ENCODE measurements at regions not wholly inside any gene's neighbourhood (a gene's known extent, or its start where the extent isn't known, plus 50 kb on each side); places are given as distances from the start of the nearest gene placed in this dataset.

- no peak for ATAC-seq
- DNase-seq, result no peak
Observed at GRCh38 chr20:48463916-48464315, 363.9 kb downstream of the PREX1 start.

- no peak for DNase-seq
- ATAC-seq, result no peak
Observed at GRCh38 chr20:48463096-48463720, 364.6 kb downstream of the PREX1 start.

- no peak for DNase-seq
- ATAC-seq, result no peak
Observed at GRCh38 chr20:48461735-48462119, 366.1 kb downstream of the PREX1 start.

- DNase-seq (no peak), ATAC-seq (no peak)
Observed at GRCh38 chr20:48461091-48461734, 366.6 kb downstream of the PREX1 start.

GRCh38 chr20:48460681-48461080, 367.1 kb downstream of the PREX1 start:
- no peak for ATAC-seq
- DNase-seq, result no peak

- ATAC-seq (no peak), DNase-seq (no peak)
Observed at GRCh38 chr20:48459722-48460395, 367.9 kb downstream of the PREX1 start.

- DNase-seq (no peak), ATAC-seq (no peak)
Observed at GRCh38 chr20:48458601-48459385, 369.0 kb downstream of the PREX1 start.

GRCh38 chr20:48458003-48458377, 369.8 kb downstream of the PREX1 start:
- no peak for ATAC-seq

GRCh38 chr20:48457193-48458002, 370.4 kb downstream of the PREX1 start:
- ATAC-seq (no peak), DNase-seq (no peak)

More at GRCh38 chr20:48458003-48458377, 369.8 kb downstream of the PREX1 start:
- DNase-seq, result no peak

- DNase-seq (no peak), ATAC-seq (no peak)
Observed at GRCh38 chr20:48456366-48457192, 371.2 kb downstream of the PREX1 start.

- DNase-seq (no peak), ATAC-seq (no peak)
Observed at GRCh38 chr20:48455651-48456365, 372.0 kb downstream of the PREX1 start.

GRCh38 chr20:48454671-48455490, 372.9 kb downstream of the PREX1 start:
- ATAC-seq (no peak), DNase-seq (no peak)

GRCh38 chr20:48453477-48454093, 374.2 kb downstream of the PREX1 start:
- ATAC-seq (no peak), DNase-seq (no peak)

- no peak for ATAC-seq
- DNase-seq, result no peak
Observed at GRCh38 chr20:48451401-48451800, 376.4 kb downstream of the PREX1 start.

GRCh38 chr20:48448666-48449600, 378.9 kb downstream of the PREX1 start:
- ATAC-seq (peak; percentile 43), DNase-seq (no peak)

- DNase-seq (no peak), ATAC-seq (no peak)
Observed at GRCh38 chr20:48447456-48447855, 380.3 kb downstream of the PREX1 start.

GRCh38 chr20:48445827-48446226, 382.0 kb downstream of the PREX1 start:
- ATAC-seq, result no peak
- no peak for DNase-seq

GRCh38 chr20:48444249-48444648, 383.6 kb downstream of the PREX1 start:
- no peak for ATAC-seq
- DNase-seq, result no peak
